ENCODE measurements at regions not wholly inside any gene's neighbourhood (a gene's known extent, or its start where the extent isn't known, plus 50 kb on each side); places are given as distances from the start of the nearest gene placed in this dataset.

- TF ChIP-seq, protein P1, sequence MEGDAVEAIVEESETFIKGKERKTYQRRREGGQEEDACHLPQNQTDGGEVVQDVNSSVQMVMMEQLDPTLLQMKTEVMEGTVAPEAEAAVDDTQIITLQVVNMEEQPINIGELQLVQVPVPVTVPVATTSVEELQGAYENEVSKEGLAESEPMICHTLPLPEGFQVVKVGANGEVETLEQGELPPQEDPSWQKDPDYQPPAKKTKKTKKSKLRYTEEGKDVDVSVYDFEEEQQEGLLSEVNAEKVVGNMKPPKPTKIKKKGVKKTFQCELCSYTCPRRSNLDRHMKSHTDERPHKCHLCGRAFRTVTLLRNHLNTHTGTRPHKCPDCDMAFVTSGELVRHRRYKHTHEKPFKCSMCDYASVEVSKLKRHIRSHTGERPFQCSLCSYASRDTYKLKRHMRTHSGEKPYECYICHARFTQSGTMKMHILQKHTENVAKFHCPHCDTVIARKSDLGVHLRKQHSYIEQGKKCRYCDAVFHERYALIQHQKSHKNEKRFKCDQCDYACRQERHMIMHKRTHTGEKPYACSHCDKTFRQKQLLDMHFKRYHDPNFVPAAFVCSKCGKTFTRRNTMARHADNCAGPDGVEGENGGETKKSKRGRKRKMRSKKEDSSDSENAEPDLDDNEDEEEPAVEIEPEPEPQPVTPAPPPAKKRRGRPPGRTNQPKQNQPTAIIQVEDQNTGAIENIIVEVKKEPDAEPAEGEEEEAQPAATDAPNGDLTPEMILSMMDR (conservative IDR thresholded peaks at IDR 0.05): no peak
- no peak for TF ChIP-seq EZH2 (IDR thresholded peaks at IDR 0.05; ENCODE audit: low read depth)
These were observed 210.5 kb downstream of the SNX18 start for GRCh38 chr5:54727874-54728587.

Measured in PC-9 (cell line).